ENCODE measurements at regions not wholly inside any gene's neighbourhood (a gene's known extent, or its start where the extent isn't known, plus 50 kb on each side); places are given as distances from the start of the nearest gene placed in this dataset.

DNA sequence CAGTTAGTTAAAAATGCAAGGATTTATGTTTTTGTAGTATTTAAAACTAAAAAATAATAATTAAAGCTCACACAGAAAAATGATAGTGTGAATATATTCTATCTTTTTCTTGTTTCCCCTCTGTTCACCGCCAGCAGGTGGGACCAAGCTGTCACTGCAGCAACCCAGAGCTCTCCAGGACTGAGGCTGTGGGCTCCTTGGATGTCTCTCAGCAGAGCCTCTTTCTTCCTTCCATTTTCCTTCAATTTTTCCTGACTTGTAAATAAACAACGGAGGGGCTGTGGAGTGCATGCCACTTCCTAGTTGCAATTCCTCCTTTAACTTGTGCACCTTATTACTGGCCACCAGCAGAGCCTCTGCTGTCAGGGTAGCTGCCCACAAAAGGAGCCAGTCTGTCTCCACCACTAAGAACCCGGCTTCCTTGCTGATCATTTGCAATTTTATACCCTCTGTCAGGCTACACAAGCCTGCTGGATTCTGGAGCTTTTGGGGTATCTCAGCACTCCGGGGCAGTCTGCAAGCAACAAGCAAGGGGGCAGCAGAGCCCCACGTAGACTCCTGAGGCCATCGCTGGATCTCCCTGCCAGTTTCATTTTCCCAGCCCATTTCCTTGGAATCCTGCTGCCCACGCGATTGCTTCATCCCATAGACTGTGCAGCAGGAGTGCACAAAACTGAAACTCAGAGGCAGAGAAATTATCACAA is 1467.4 kb downstream of the C4orf33 start:
- WGBS (ENCODE audit: missing lambda C conversion rate): 11% methylated on average over 4 of the region's 8 CpGs
- no peak for FAIRE-seq
- H3K27ac ChIP-seq: peak overlapping the region; percentile 42 to 57; a peak in 2 of 6 replicates

More for the DNA sequence above, 1467.4 kb downstream of the C4orf33 start:
- Histone ChIP-seq H3K4me1 (no peaks in the 10 kb centered on the region), H3K4me2 (peak overlapping the region; percentile 88), H3K9me3 (no peaks in the 10 kb centered on the region), H3K4me3 (peak overlapping the region; percentile 42)
- DNase-seq (ENCODE audit: low read depth in 1 of 2, low spot score in 1 of 2): peak; percentile 7 to 70
- ChIA-PET CTCF (interaction anchor here (0.6 to 3.9 kb wide), 9 partner anchors 9 to 1189 kb away, joined by 3 to 19 read pairs (median 4); no protein-coding TSS in a partner anchor), POLR2A (no interaction called here)
- ATAC-seq: peak; percentile 98
- TF ChIP-seq, protein P1, sequence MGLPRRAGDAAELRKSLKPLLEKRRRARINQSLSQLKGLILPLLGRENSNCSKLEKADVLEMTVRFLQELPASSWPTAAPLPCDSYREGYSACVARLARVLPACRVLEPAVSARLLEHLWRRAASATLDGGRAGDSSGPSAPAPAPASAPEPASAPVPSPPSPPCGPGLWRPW (IDR thresholded peaks at IDR 0.05): no peak
- TF ChIP-seq FOXS1 (CRISPR knock-in tag; IDR thresholded peaks at IDR 0.05) (no peak), SMC3 (IDR thresholded peaks at IDR 0.05) (0 out of 3 replicates have a peak, but pooled peaks have one; percentile 28), BHLHE40 (IDR thresholded peaks at IDR 0.05; ENCODE audit: low read depth, low read length) (no peak), HEYL (CRISPR knock-in tag; IDR thresholded peaks at IDR 0.05) (no peak), POLR2A (IDR thresholded peaks at IDR 0.05; ENCODE audit: low read length) (no peak), REST (IDR thresholded peaks at IDR 0.05) (no peak), HDAC2 (IDR thresholded peaks at IDR 0.05) (no peak), JUNB (IDR thresholded peaks at IDR 0.05) (no peak), NFE2L2 (conservative IDR thresholded peaks at IDR 0.05; ENCODE audit: low read length) (no peak), KDM5A (IDR thresholded peaks at IDR 0.05) (no peak), CTCF (IDR thresholded peaks at IDR 0.05) (peak; percentile 44), SREBF2 (IDR thresholded peaks at IDR 0.05) (no peak), KDM1A (IDR thresholded peaks at IDR 0.05; ENCODE audit: low read depth) (no peak), RNF2 (IDR thresholded peaks at IDR 0.05; ENCODE audit: borderline replicate concordance, low read depth) (no peak), EP300 (IDR thresholded peaks at IDR 0.05) (no peak), FOSL2 (IDR thresholded peaks at IDR 0.05) (no peak), FOSL2 (CRISPR knock-in tag; IDR thresholded peaks at IDR 0.05) (no peak), ZSCAN20 (CRISPR knock-in tag; IDR thresholded peaks at IDR 0.05) (no peak), RFX5 (IDR thresholded peaks at IDR 0.05) (no peak), CEBPB (IDR thresholded peaks at IDR 0.05) (peak; percentile 25 to 63; a peak in 1 of 4 replicates), MAZ (IDR thresholded peaks at IDR 0.05; ENCODE audit: borderline replicate concordance, low read depth, low read length) (no peak), ZNF302 (CRISPR knock-in tag; IDR thresholded peaks at IDR 0.05) (no peak), ZC3H11A (IDR thresholded peaks at IDR 0.05) (no peak), RAD21 (conservative IDR thresholded peaks at IDR 0.05 in 1 of 2, IDR thresholded peaks at IDR 0.05 in 1 of 2) (peak; percentile 66 to 68), RCOR1 (IDR thresholded peaks at IDR 0.05; ENCODE audit: low read depth, low read length) (no peak), HOXA7 (CRISPR knock-in tag; IDR thresholded peaks at IDR 0.05) (no peak), RARB (CRISPR knock-in tag; IDR thresholded peaks at IDR 0.05) (no peak), JUN (IDR thresholded peaks at IDR 0.05) (no peak), FOSB (CRISPR knock-in tag; IDR thresholded peaks at IDR 0.05) (no peak), HOXB13 (CRISPR knock-in tag; IDR thresholded peaks at IDR 0.05; ENCODE audit: low read depth) (no peak), PHF8 (IDR thresholded peaks at IDR 0.05; ENCODE audit: borderline replicate concordance, low read depth) (no peak), PBX3 (IDR thresholded peaks at IDR 0.05) (no peak)
- TF ChIP-seq, protein P2, sequence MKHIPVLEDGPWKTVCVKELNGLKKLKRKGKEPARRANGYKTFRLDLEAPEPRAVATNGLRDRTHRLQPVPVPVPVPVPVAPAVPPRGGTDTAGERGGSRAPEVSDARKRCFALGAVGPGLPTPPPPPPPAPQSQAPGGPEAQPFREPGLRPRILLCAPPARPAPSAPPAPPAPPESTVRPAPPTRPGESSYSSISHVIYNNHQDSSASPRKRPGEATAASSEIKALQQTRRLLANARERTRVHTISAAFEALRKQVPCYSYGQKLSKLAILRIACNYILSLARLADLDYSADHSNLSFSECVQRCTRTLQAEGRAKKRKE (CRISPR knock-in tag; IDR thresholded peaks at IDR 0.05; ENCODE audit: low read depth): no peak

Measured in A549 (cell line).